Thoracic aorta (tissue), 2 donors: ENCODE measurements at regions not wholly inside any gene's neighbourhood (a gene's known extent, or its start where the extent isn't known, plus 50 kb on each side); places are given as distances from the start of the nearest gene placed in this dataset.
"Not testable (repeated sequence)": the region's sequence is repeated elsewhere in the genome, so short reads cannot be mapped to it uniquely, and the experiment has no call there.

Source experiments
- ATAC-seq: fragments of 150-250 bp; one replicate; pipeline ENCODE4 v1.8.0; 2017; ENCODE audit warnings: low read depth; ENCODE audit not compliant: insufficient number of reproducible peaks, low FRiP score
- DNase-seq: peaks from one replicate; pipeline ENCODE4 v3.0.0-alpha.2; 2020; ENCODE audit warnings: low spot score
- H3K27ac ChIP-seq, 2 donors: fragments of 200-600 bp; sonication (generic); 1 replicate in 1 of 2; 2 replicates in 1 of 2; pipeline ENCODE4 v1.5.1; 2016; ENCODE audit warnings: mild to moderate bottlenecking in 2 of 2, moderate library complexity in 2 of 2
- H3K27me3 ChIP-seq: fragments of 200-600 bp; sonication (generic); replicated peaks from 2 replicates; pipeline ENCODE4 v1.6.0; 2016; ENCODE audit warnings: mild to moderate bottlenecking; ENCODE audit not compliant: insufficient read depth
- H3K36me3 ChIP-seq: fragments of 200-600 bp; sonication (generic); one replicate; pipeline ENCODE4 v1.5.1; 2016
- H3K4me1 ChIP-seq, 2 donors: fragments of 200-600 bp; sonication (generic); 1 replicate in 1 of 2; 2 replicates in 1 of 2; pipeline versions ENCODE4 v1.5.1 to v1.6.0; 2016; ENCODE audit warnings: low read depth in 2 of 2, mild to moderate bottlenecking in 1 of 2; ENCODE audit not compliant: control insufficient read depth in 1 of 2
- H3K4me3 ChIP-seq: fragments of 200-600 bp; sonication (generic); 2 replicates; pipeline ENCODE4 v1.5.1; 2016; ENCODE audit warnings: mild to moderate bottlenecking
- H3K9me3 ChIP-seq: fragments of 200-600 bp; sonication (generic); 2 replicates; pipeline ENCODE4 v1.5.1; 2016
- CTCF ChIP-seq: fragments of 200-600 bp; sonication (generic); IDR thresholded peaks from one replicate; pipeline ENCODE4 v1.5.1; 2019; ENCODE audit warnings: antibody characterized with exemption

DNA sequence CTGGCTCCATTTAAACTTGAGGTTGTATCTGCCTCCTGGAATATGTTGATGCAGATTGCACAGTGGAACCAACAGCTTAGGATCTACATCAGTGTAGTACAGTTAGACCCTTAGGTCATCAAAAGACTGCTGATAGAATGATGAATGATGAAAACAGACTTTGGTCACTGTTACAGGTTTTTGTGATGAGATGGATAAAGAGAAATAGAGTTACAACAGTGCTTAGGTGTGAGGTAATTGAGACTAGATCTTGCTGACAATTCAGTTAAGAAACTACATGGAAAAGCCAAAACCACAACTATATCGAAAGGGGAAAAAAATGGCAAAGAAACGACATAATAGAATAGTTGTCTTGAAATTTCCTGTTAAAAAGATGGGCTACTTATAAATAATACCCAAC is 145.7 kb upstream of the LMNTD1 start:
- Histone ChIP-seq H3K9me3 (no peaks in the 10 kb centered on the region), H3K27me3 (no peaks in the 10 kb centered on the region), H3K27ac (no peak overlapping the region), H3K36me3 (no peaks in the 10 kb centered on the region), H3K4me3 (no peak overlapping the region), H3K4me1 (no peaks in the 10 kb centered on the region)
- no peak for DNase-seq
- TF ChIP-seq CTCF: no peak
- no peak for ATAC-seq

GRCh38 chr12:25699454-25699853 is 146.4 kb upstream of the LMNTD1 start:
- Histone ChIP-seq H3K27ac (no peak overlapping the region), H3K4me3 (no peak overlapping the region), H3K4me1 (no peaks in the 10 kb centered on the region), H3K9me3 (no peaks in the 10 kb centered on the region), H3K36me3 (no peaks in the 10 kb centered on the region), H3K27me3 (no peaks in the 10 kb centered on the region)
- DNase-seq: no peak
- TF ChIP-seq CTCF: no peak
- no peak for ATAC-seq

DNA sequence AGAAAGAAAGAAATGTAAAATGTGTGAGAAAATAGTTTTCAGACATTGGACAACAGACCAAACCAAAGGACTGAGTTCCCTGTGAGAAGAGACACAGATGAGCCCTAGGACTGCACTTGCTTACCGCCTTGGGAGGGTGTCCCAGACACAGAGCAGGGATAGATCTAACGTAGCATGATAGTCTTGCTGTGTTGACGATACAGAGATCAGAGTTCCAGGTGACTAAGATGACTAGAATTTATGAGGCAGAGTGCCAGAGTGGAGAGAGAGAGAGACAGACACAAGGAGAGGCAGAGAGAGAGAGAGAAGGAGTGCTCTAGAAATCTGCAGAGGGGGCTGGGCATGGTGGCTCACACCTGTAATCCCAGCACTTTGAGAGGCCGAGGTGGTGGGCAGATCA is 148.2 kb upstream of the LMNTD1 start:
- TF ChIP-seq CTCF: no peak
- Histone ChIP-seq H3K27me3 (no peaks in the 10 kb centered on the region), H3K27ac (no peak overlapping the region), H3K4me1 (no peaks in the 10 kb centered on the region), H3K9me3 (no peaks in the 10 kb centered on the region), H3K4me3 (no peak overlapping the region), H3K36me3 (no peaks in the 10 kb centered on the region)
- DNase-seq: no peak
- ATAC-seq: no peak

DNA sequence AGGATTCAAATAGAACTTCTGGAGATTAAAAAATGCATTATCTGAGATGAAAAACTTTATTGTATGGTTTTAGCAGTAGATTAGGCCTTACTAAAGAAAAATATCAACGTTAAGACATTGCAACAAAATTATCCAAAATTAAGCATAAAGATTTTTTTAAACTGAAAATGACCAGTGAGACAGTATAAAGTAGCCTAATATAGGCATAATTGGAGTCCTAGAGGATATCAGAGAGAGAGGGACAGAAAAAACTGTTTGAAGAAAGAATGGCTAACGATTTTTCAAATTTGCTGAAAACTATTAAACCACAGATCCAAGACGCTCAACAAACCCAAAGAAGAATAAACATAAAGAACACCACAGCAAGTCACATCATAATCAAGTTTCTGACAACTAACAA is 149.5 kb upstream of the LMNTD1 start:
- ATAC-seq (no peak), DNase-seq (no peak)
- Histone ChIP-seq H3K4me3 (no peak overlapping the region), H3K27ac (no peak overlapping the region), H3K9me3 (no peaks in the 10 kb centered on the region), H3K4me1 (no peaks in the 10 kb centered on the region), H3K36me3 (no peaks in the 10 kb centered on the region), H3K27me3 (no peaks in the 10 kb centered on the region)
- no peak for TF ChIP-seq CTCF

DNA sequence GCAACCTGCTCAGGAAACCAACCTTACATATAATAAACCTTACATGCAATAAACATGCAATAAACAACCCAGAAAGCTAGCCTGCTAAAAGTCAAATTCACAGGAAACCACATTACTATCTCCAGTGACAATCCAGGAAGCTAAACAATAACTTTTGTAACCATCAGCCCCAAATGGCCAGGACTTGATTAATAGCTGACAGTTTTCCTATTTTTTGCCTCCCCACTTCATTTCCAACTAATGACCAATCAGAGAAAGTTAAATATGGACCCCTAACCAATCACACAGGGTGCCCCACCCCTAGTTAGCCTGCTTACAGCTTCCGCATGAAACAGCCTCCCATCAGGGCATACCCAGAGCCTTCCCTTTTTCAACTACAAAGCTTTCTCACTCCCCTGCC is 152.2 kb upstream of the LMNTD1 start:
- Histone ChIP-seq H3K9me3 (no peaks in the 10 kb centered on the region), H3K4me1 (no peaks in the 10 kb centered on the region), H3K4me3 (no peak overlapping the region), H3K27me3 (no peaks in the 10 kb centered on the region), H3K36me3 (no peaks in the 10 kb centered on the region), H3K27ac (no peak overlapping the region)
- TF ChIP-seq CTCF: no peak
- ATAC-seq (no peak), DNase-seq (no peak)

DNA sequence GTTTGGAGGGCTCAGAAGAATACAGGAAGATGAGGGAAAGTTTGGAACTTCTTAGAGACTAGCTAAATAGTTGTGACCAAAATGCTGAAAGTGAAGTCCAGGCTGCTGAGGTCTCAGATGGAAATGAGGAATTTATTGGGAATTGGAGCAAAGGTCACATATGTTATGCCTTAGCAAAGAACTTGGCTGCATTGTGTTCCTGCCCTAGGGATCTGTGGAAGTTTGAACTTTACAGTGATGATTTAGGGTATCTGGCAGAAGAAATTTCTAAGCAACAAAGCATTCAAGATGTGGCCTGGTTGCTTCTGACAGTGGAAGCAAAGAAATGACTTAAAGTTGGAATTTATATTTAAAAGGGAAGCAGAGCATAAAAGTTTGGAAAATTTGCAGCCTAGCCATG is 153.6 kb upstream of the LMNTD1 start:
- ATAC-seq, H3K4me1 ChIP-seq, H3K27ac ChIP-seq, H3K9me3 ChIP-seq, H3K4me3 ChIP-seq, DNase-seq, H3K36me3 ChIP-seq, H3K27me3 ChIP-seq: not testable (repeated sequence)
